HCT116 (cell line): ENCODE measurements at regions not wholly inside any gene's neighbourhood (a gene's known extent, or its start where the extent isn't known, plus 50 kb on each side); places are given as distances from the start of the nearest gene placed in this dataset.

Experiments used
- ATAC-seq: fragments of 200-7000 bp; cut with Tn5 transposase; 2 replicates; pipeline ENCODE4 v1.9.1; 2020; ENCODE audit warnings: mild to moderate bottlenecking, moderate library complexity
- BruUV-seq: library from RNA; stranded (reverse); fragments of 400-500 nt; replicated peaks from 2 replicates; lab custom pipeline; 2021; lab: Mats Ljungman, UMichigan
- CTCF ChIA-PET: fragments of 300-600 bp; sonication (Branson Sonifier 250); formaldehyde crosslinking; loops from one replicate; lab custom pipeline; 2021; ENCODE audit warnings: antibody characterized with exemption; lab: Charles Lee
- POLR2A ChIA-PET: fragments of 300-600, 350-600 bp; sonication (Branson Sonifier 250); formaldehyde crosslinking; loops from one replicate; lab custom pipeline; 2021; ENCODE audit warnings: antibody characterized with exemption; lab: Charles Lee
- RAD21 ChIA-PET, 2 experiments: fragments of 300-600 bp; sonication (Branson Sonifier 250); formaldehyde crosslinking; loops; one replicate each; lab custom pipeline; 2023; ENCODE audit warnings: low total read pairs in 2 of 2; ENCODE audit not compliant: uncharacterized antibody in 2 of 2, unreplicated experiment in 2 of 2, low non-redundant PET in 1 of 2; lab: Charles Lee
- DNase-seq: peaks from one replicate; pipeline ENCODE4 v3.0.0-alpha.2; 2010; ENCODE audit warnings: low read depth, low spot score
- H2AFZ ChIP-seq: fragments of 200-600 bp; shearing (Covaris generic), sonication (generic); 2 replicates; pipeline ENCODE4 v1.6.1; 2017; ENCODE audit warnings: low read depth, mixed run types, mixed read lengths, antibody characterized with exemption, low read length; ENCODE audit not compliant: poor library complexity, severe bottlenecking
- H3K27ac ChIP-seq: 2 replicates; pipeline ENCODE4 v1.5.1; 2012; ENCODE audit warnings: low read depth, low read length
- H3K27me3 ChIP-seq: fragments of 200-600 bp; sonication (generic); 2 replicates; pipeline ENCODE4 v1.6.1; 2016; ENCODE audit warnings: mixed run types, low read length, mixed read lengths; ENCODE audit not compliant: insufficient read depth
- H3K36me3 ChIP-seq, 2 experiments: fragments of 200-500 bp in 1 of 2; fragments of 200-600 bp in 1 of 2; sonication (Bioruptor generic) in 1 of 2; sonication (generic) in 1 of 2; 2 replicates each; pipeline versions ENCODE4 v1.5.1 to v1.6.1; 2014 to 2016; ENCODE audit warnings: low read length in 2 of 2, inconsistent platforms in 1 of 2, mixed read lengths in 1 of 2, mixed run types in 1 of 2; ENCODE audit not compliant: insufficient read depth in 2 of 2, control insufficient read depth in 1 of 2
- H3K4me1 ChIP-seq, 2 experiments: fragments of 200-600 bp in 1 of 2; sonication (generic) in 1 of 2; 2 replicates each; pipeline versions ENCODE4 v1.5.1 to v1.6.1; 2012 to 2017; ENCODE audit warnings: low read length in 2 of 2, inconsistent platforms in 1 of 2, mild to moderate bottlenecking in 1 of 2, mixed read lengths in 1 of 2, mixed run types in 1 of 2, moderate library complexity in 1 of 2; ENCODE audit not compliant: insufficient read depth in 2 of 2, control insufficient read depth in 1 of 2
- H3K4me2 ChIP-seq: fragments of 200-600 bp; sonication (generic); 2 replicates; pipeline ENCODE4 v1.6.1; 2017; ENCODE audit warnings: mixed run types, low read length, mixed read lengths
- H3K4me3 ChIP-seq, 2 experiments: fragments of 200-600 bp in 1 of 2; sonication (generic) in 1 of 2; replicated peaks in 1 of 2; 2 replicates each; pipeline ENCODE4 v1.5.1; 2011 to 2016; ENCODE audit warnings: low read length in 2 of 2, control low read depth in 1 of 2, low read depth in 1 of 2, mild to moderate bottlenecking in 1 of 2, mixed read lengths in 1 of 2, mixed run types in 1 of 2
- H3K79me2 ChIP-seq: fragments of 200-600 bp; sonication (generic); 2 replicates; pipeline ENCODE4 v1.6.1; 2017; ENCODE audit warnings: mild to moderate bottlenecking, mixed run types, low read length, moderate library complexity, mixed read lengths; ENCODE audit not compliant: insufficient read depth
- H3K9ac ChIP-seq: fragments of 200-600 bp; sonication (generic); 2 replicates; pipeline ENCODE4 v1.6.1; 2016; ENCODE audit warnings: low read length, mixed read lengths
- H3K9me2 ChIP-seq: fragments of 200-600 bp; sonication (generic), shearing (Covaris generic); 2 replicates; pipeline ENCODE4 v1.6.1; 2017; ENCODE audit warnings: mixed run types, mild to moderate bottlenecking, moderate library complexity; ENCODE audit not compliant: insufficient read depth
- H3K9me3 ChIP-seq, 2 experiments: fragments of 200-500 bp in 1 of 2; fragments of 200-600 bp in 1 of 2; sonication (Bioruptor generic) in 1 of 2; sonication (generic) in 1 of 2; 2 replicates each; pipeline ENCODE4 v1.6.1; 2014 to 2017; ENCODE audit warnings: low read length in 2 of 2, mixed read lengths in 2 of 2, inconsistent platforms in 1 of 2, low read depth in 1 of 2, mild to moderate bottlenecking in 1 of 2, mixed run types in 1 of 2, moderate library complexity in 1 of 2; ENCODE audit not compliant: control insufficient read depth in 1 of 2, insufficient read depth in 1 of 2
- H4K20me1 ChIP-seq: fragments of 200-600 bp; sonication (generic), shearing (Covaris generic); 2 replicates; pipeline ENCODE4 v1.6.1; 2017; ENCODE audit warnings: mixed run types, mild to moderate bottlenecking, moderate library complexity; ENCODE audit not compliant: insufficient read depth
- ATF3 ChIP-seq: IDR thresholded peaks from 2 replicates; pipeline ENCODE4 v1.6.1; 2012
- ELF1 ChIP-seq: IDR thresholded peaks from 2 replicates; pipeline ENCODE4 v1.6.1; 2012; ENCODE audit warnings: low read depth, borderline replicate concordance
- EZH2 ChIP-seq: fragments of 200-600 bp; sonication (generic); IDR thresholded peaks from 2 replicates; pipeline ENCODE4 v1.6.1; 2017; ENCODE audit warnings: antibody characterized with exemption, mixed run types
- EZH2phosphoT487 ChIP-seq: fragments of 200-600 bp; IDR thresholded peaks from 2 replicates; pipeline ENCODE4 v1.6.1; 2018; ENCODE audit warnings: antibody characterized with exemption, borderline replicate concordance
- FOSL1 ChIP-seq: IDR thresholded peaks from 2 replicates; pipeline ENCODE4 v1.6.1; 2012; ENCODE audit warnings: low read depth
- JUND ChIP-seq: IDR thresholded peaks from 2 replicates; pipeline ENCODE4 v1.6.1; 2012
- POLR2A ChIP-seq: IDR thresholded peaks from 2 replicates; pipeline ENCODE4 v1.7.0; 2011; ENCODE audit warnings: borderline replicate concordance; ENCODE audit not compliant: insufficient read depth, insufficient read length; ENCODE audit errors: extremely low read depth
- POLR2AphosphoS5 ChIP-seq: IDR thresholded peaks from 2 replicates; pipeline ENCODE4 v1.6.1; 2011; ENCODE audit warnings: mild to moderate bottlenecking, low read depth, low read length, moderate library complexity
- RAD21 ChIP-seq: IDR thresholded peaks from 2 replicates; pipeline ENCODE4 v1.6.1; 2012; ENCODE audit warnings: low read depth, mild to moderate bottlenecking
- REST ChIP-seq: IDR thresholded peaks from 2 replicates; pipeline ENCODE4 v1.6.1; 2012; ENCODE audit warnings: low read depth
- SIN3A ChIP-seq: IDR thresholded peaks from 2 replicates; pipeline ENCODE4 v1.6.1; 2012; ENCODE audit warnings: low read depth
- ZNF274 ChIP-seq: fragments of 200-500 bp; sonication (Bioruptor generic); IDR thresholded peaks from 2 replicates; pipeline ENCODE4 v1.6.1; 2014; ENCODE audit warnings: mild to moderate bottlenecking, low read depth, low read length, inconsistent platforms
- intact Hi-C: fragments of 100-400 bp; cut with micrococcal nuclease; formaldehyde crosslinking; loops from 2 replicates; pipeline ENCODE4 v1.10.0; 2022

GRCh38 chr5:60280943-60281342 is 387.4 kb upstream of the PDE4D start:
- Histone ChIP-seq H3K9ac (no peak overlapping the region), H3K4me1 (no peaks in the 10 kb centered on the region), H3K27ac (no peak overlapping the region), H2AFZ (no peak overlapping the region), H3K79me2 (no peaks in the 10 kb centered on the region), H3K4me3 (no peak overlapping the region), H3K36me3 (no peaks in the 10 kb centered on the region), H3K9me2 (no peaks in the 10 kb centered on the region), H3K4me2 (no peak overlapping the region), H3K9me3 (no peaks in the 10 kb centered on the region), H4K20me1 (no peaks in the 10 kb centered on the region), H3K27me3 (peaks cover 13% of the 10 kb centered on the region)
- CTCF ChIA-PET: no interaction called here
- intact Hi-C loops: loop anchor here (10.0 kb wide), 1 partner anchor 644 kb away; no protein-coding TSS in a partner anchor
- RAD21 ChIA-PET: no interaction called here
- ATAC-seq (no peak), DNase-seq (no peak)
- POLR2A ChIA-PET: no interaction called here
- no TSS peak for BruUV-seq
- TF ChIP-seq REST (no peak), JUND (no peak), EZH2 (no peak), SIN3A (no peak), POLR2A (no peak), ATF3 (no peak), RAD21 (no peak), POLR2AphosphoS5 (no peak), ZNF274 (no peak), ELF1 (no peak), FOSL1 (no peak), EZH2phosphoT487 (no peak)
